SK-N-SH treated with all-trans-retinoic acid at 6 μM for 48 hours (cell line): ENCODE measurements at regions not wholly inside any gene's neighbourhood (a gene's known extent, or its start where the extent isn't known, plus 50 kb on each side); places are given as distances from the start of the nearest gene placed in this dataset.
A peak's percentile ranks its signal among the peaks of the same experiment; 100 is the strongest.

ENCODE experiments used
- CREB5 ChIP-seq: fragments of 250-450 bp; sonication (Bioruptor Pico); IDR thresholded peaks from 2 replicates; pipeline ENCODE4 v1.5.1; 2020; ENCODE audit warnings: low read depth, mild to moderate bottlenecking, moderate library complexity
- CSRNP3 ChIP-seq: fragments of 250-450 bp; sonication (Bioruptor Pico); IDR thresholded peaks from 2 replicates; pipeline ENCODE4 v1.5.1; 2021; ENCODE audit warnings: mild to moderate bottlenecking, moderate library complexity
- PATZ1 ChIP-seq: fragments of 250-450 bp; sonication (Bioruptor Pico); IDR thresholded peaks from 2 replicates; pipeline ENCODE4 v1.8.0; 2020; ENCODE audit warnings: mild to moderate bottlenecking, moderate library complexity, borderline replicate concordance
- TCF4 ChIP-seq: fragments of 250-450 bp; sonication (Bioruptor Pico); IDR thresholded peaks from 2 replicates; pipeline ENCODE4 v1.8.0; 2021; ENCODE audit warnings: mild to moderate bottlenecking, moderate library complexity, borderline replicate concordance
- ZFP3 ChIP-seq: fragments of 250-450 bp; sonication (Bioruptor Pico); IDR thresholded peaks from 2 replicates; pipeline ENCODE4 v1.5.0; 2020; ENCODE audit warnings: mild to moderate bottlenecking, moderate library complexity
- ZFP30 ChIP-seq: fragments of 450-650 bp; formaldehyde crosslinking; IDR thresholded peaks from 2 replicates; pipeline ENCODE4 v1.5.0; 2022; ENCODE audit warnings: mild to moderate bottlenecking, moderate library complexity

- TF ChIP-seq ZFP30 (CRISPR knock-in tag) (no peak), PATZ1 (CRISPR knock-in tag) (no peak), TCF4 (no peak), CSRNP3 (no peak), ZFP3 (CRISPR knock-in tag) (no peak), CREB5 (CRISPR knock-in tag) (0 out of 2 replicates have a peak, but pooled peaks have one; percentile 35)
These were observed 1450.2 kb downstream of the HACE1 start for GRCh38 chr6:103409475-103409874.
